ENCODE measurements at regions not wholly inside any gene's neighbourhood (a gene's known extent, or its start where the extent isn't known, plus 50 kb on each side); places are given as distances from the start of the nearest gene placed in this dataset.

DNA sequence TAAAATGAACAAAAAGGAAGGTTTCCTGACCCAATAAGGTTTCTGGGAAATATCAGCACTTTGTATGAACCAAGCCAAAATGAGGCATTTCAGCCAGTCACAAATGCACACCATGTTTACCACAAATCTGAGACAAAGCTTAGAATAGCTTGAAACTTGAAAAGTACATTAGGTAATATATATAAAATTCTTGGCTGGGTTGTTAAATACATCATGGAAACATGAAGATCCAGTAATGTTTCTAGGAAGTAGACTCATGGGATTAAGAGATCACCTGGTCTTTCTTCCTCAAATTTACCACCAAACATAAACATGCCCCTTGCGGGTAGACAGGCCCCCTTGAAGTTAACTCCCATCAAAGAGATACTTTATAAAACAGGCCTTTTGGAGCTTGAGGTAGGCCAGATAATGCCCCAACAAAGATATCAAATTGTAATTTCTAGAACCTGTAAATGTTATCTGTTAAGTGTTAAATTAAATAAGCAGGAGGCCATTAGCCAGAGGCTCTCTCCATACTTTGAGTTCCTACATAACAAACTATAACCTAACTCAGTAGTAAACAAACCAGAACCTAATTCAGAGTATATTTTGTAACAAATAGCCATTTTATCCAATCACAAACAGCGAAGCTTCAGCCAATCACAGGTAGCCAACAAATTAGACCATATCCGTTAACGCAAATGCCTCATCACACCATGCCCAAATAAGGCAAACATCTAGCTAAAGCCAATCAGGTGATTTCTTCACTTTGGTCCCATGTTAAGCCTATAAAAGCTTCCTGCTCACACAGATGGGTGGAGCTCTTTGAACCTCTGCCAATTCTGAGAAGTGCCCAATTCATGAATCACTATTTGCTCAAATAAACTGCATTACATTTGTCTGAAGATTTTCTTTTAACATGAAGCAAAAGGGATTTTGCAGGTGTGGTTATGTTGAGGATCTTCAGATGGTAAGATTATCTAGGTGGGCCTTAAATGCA lies 127.9 kb upstream of the TARS1 start:
- TF ChIP-seq, protein P1, sequence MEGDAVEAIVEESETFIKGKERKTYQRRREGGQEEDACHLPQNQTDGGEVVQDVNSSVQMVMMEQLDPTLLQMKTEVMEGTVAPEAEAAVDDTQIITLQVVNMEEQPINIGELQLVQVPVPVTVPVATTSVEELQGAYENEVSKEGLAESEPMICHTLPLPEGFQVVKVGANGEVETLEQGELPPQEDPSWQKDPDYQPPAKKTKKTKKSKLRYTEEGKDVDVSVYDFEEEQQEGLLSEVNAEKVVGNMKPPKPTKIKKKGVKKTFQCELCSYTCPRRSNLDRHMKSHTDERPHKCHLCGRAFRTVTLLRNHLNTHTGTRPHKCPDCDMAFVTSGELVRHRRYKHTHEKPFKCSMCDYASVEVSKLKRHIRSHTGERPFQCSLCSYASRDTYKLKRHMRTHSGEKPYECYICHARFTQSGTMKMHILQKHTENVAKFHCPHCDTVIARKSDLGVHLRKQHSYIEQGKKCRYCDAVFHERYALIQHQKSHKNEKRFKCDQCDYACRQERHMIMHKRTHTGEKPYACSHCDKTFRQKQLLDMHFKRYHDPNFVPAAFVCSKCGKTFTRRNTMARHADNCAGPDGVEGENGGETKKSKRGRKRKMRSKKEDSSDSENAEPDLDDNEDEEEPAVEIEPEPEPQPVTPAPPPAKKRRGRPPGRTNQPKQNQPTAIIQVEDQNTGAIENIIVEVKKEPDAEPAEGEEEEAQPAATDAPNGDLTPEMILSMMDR (IDR thresholded peaks at IDR 0.05; ENCODE audit: low read depth, low read length) = no peak
- no peak overlapping the region for H3K4me3 ChIP-seq (ENCODE audit: low read depth, low read length)

DNA sequence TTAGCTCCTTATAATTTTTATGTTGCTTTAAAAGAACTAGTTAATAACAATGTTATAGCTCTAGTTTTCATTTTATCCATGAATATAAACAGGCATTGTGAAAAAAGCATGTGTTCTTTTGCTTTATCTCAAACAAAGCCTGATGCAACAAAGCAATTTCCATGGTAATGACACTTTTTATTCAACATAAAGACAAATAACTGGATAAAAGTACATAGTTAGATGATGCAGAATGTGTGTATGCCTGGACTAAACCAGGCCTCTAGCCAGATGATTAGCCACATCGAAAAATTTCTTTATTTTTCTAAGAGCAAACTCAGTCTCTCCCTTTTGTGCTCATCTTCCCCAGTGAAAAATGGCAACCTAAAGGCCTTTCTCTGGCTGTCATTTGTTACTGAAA lies 125.6 kb upstream of the TARS1 start:
- no peak overlapping the region for H3K4me3 ChIP-seq (ENCODE audit: low read depth, low read length)
- TF ChIP-seq, protein P1 (IDR thresholded peaks at IDR 0.05; ENCODE audit: low read depth, low read length) = no peak

- no peak overlapping the region for H3K4me3 ChIP-seq (ENCODE audit: low read depth, low read length)
- TF ChIP-seq, protein P1 (IDR thresholded peaks at IDR 0.05; ENCODE audit: low read depth, low read length) = no peak
Measured at GRCh38 chr5:33316773-33317172, 124.0 kb upstream of the TARS1 start.

GRCh38 chr5:33317271-33317670 lies 123.5 kb upstream of the TARS1 start:
- no peak overlapping the region for H3K4me3 ChIP-seq (ENCODE audit: low read depth, low read length)
- TF ChIP-seq, protein P1 (IDR thresholded peaks at IDR 0.05; ENCODE audit: low read depth, low read length) = no peak

GRCh38 chr5:33319151-33319550 lies 121.6 kb upstream of the TARS1 start:
- TF ChIP-seq, protein P1 (IDR thresholded peaks at IDR 0.05; ENCODE audit: low read depth, low read length) = no peak

DNA sequence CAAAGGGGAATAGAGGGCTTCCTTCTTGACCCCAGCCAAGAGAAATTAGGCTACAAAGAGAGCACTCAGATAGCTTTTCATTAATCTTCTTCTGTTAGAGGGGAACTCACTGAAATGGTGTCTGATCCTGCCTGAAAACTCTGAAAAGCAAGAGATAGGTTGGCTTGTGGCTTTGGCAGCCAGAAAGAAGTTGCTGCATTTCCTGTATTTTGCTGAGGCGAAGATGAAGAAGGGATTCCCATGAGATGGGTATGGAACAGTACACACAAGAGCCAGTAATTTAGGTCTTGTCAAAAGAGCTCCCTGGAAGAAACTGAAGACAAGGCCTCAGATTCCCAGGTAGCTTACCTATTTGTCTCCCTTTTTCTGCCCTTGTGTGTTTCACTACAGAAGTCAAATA lies 120.9 kb upstream of the TARS1 start:
- TF ChIP-seq, protein P1 (IDR thresholded peaks at IDR 0.05; ENCODE audit: low read depth, low read length) = no peak
- H3K4me3 ChIP-seq (ENCODE audit: low read depth, low read length) = no peak overlapping the region

More at GRCh38 chr5:33319151-33319550, 121.6 kb upstream of the TARS1 start:
- no peak overlapping the region for H3K4me3 ChIP-seq (ENCODE audit: low read depth, low read length)

DNA sequence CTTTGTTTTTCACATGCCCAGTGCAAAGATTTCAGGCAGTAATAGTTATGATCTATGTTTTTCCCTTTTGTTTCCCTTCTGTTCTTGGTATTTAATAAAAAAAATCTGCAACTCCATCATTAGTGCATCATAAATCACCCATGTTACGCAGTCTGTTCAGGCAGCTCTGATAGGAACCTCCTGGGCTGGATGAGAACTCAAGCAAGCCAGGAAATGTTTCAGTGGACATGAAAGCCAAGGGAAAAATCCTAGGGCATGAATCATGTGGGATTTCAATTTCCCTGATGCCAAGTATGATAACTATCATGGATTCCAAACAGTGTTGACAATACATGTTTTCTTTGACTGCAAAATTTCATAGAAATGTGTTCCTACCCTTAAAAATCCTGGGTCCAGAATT lies 119.7 kb upstream of the TARS1 start:
- H3K4me3 ChIP-seq (ENCODE audit: low read depth, low read length) = no peak overlapping the region
- TF ChIP-seq, protein P1 (IDR thresholded peaks at IDR 0.05; ENCODE audit: low read depth, low read length) = no peak
